Vagina (tissue), 2 donors: ENCODE measurements at regions not wholly inside any gene's neighbourhood (a gene's known extent, or its start where the extent isn't known, plus 50 kb on each side); places are given as distances from the start of the nearest gene placed in this dataset.

ENCODE experiments used
- DNase-seq, 2 donors: peaks; one replicate each; pipeline ENCODE4 v3.0.0-alpha.2; 2017; ENCODE audit errors: extremely low spot score in 2 of 2
- H3K27ac ChIP-seq: fragments of 200-600 bp; sonication (generic); one replicate; pipeline ENCODE4 v1.5.1; 2019
- H3K27me3 ChIP-seq: fragments of 200-600 bp; sonication (generic); one replicate; pipeline ENCODE4 v1.5.1; 2019
- H3K36me3 ChIP-seq, 2 donors: fragments of 200-600 bp; sonication (generic); one replicate each; pipeline ENCODE4 v1.5.1; 2017 to 2019
- H3K4me1 ChIP-seq: fragments of 200-600 bp; sonication (generic); one replicate; pipeline ENCODE4 v1.5.1; 2019
- H3K4me3 ChIP-seq, 2 donors: fragments of 200-600 bp; sonication (generic); 1 replicate in 1 of 2; 2 replicates in 1 of 2; pipeline ENCODE4 v1.5.1; 2016 to 2019
- H3K9me3 ChIP-seq: fragments of 200-600 bp; sonication (generic); one replicate; pipeline ENCODE4 v1.5.1; 2019
- CTCF ChIP-seq, 3 experiments: fragments of 450-650 bp in 2 of 3; fragments of 200-600 bp in 1 of 3; sonication (generic) in 1 of 3; IDR thresholded peaks; one replicate each; pipeline ENCODE4 v1.5.1; 2017 to 2019; ENCODE audit warnings: antibody characterized with exemption in 3 of 3, mild to moderate bottlenecking in 2 of 3, moderate library complexity in 2 of 3
- POLR2A ChIP-seq, 2 donors: fragments of 450-650 bp; IDR thresholded peaks; one replicate each; pipeline ENCODE4 v1.6.1; 2017; ENCODE audit warnings: antibody characterized with exemption in 2 of 2, mild to moderate bottlenecking in 2 of 2, moderate library complexity in 2 of 2
- POLR2AphosphoS5 ChIP-seq, 2 donors: sonication (generic); formaldehyde crosslinking; IDR thresholded peaks; one replicate each; pipeline ENCODE4 v1.9.0; 2017; ENCODE audit warnings: antibody characterized with exemption in 2 of 2, mild to moderate bottlenecking in 2 of 2, low read depth in 1 of 2; ENCODE audit not compliant: insufficient read depth in 1 of 2
- intact Hi-C: fragments of 100-400 bp; cut with DNase I; formaldehyde crosslinking; loops from one replicate; pipeline ENCODE4 v1.15.1; 2023

GRCh38 chr2:147649286-147649685 is 195.5 kb upstream of the ACVR2A start:
- intact Hi-C loops = no loop called here
- H3K9me3 ChIP-seq = no peaks in the 10 kb centered on the region
- no peaks in the 10 kb centered on the region for H3K36me3 ChIP-seq
- no peak overlapping the region for H3K27ac ChIP-seq
- H3K27me3 ChIP-seq = no peaks in the 10 kb centered on the region
- no peaks in the 10 kb centered on the region for H3K4me1 ChIP-seq
- no peak for DNase-seq
- no peak overlapping the region for H3K4me3 ChIP-seq
- TF ChIP-seq CTCF (IDR thresholded peaks at IDR 0.05) (no peak), POLR2A (IDR thresholded peaks at IDR 0.05) (no peak), POLR2AphosphoS5 (IDR thresholded peaks at IDR 0.05; ENCODE audit: insufficient read depth in 1 of 2, low read depth in 1 of 2) (no peak)

- H3K9me3 ChIP-seq = no peaks in the 10 kb centered on the region
- no peak overlapping the region for H3K27ac ChIP-seq
- intact Hi-C loops = no loop called here
- no peak for DNase-seq
- no peaks in the 10 kb centered on the region for H3K4me1 ChIP-seq
- H3K27me3 ChIP-seq = no peaks in the 10 kb centered on the region
- no peaks in the 10 kb centered on the region for H3K36me3 ChIP-seq
- H3K4me3 ChIP-seq = no peak overlapping the region
- TF ChIP-seq POLR2AphosphoS5 (IDR thresholded peaks at IDR 0.05; ENCODE audit: insufficient read depth in 1 of 2, low read depth in 1 of 2) = no peak
Observed at GRCh38 chr2:147648471-147648870, 196.4 kb upstream of the ACVR2A start.

- Histone ChIP-seq H3K27me3 (no peaks in the 10 kb centered on the region), H3K27ac (no peak overlapping the region), H3K4me3 (no peak overlapping the region), H3K4me1 (no peaks in the 10 kb centered on the region), H3K9me3 (no peaks in the 10 kb centered on the region), H3K36me3 (no peaks in the 10 kb centered on the region)
- DNase-seq = no peak
- intact Hi-C loops = no loop called here
- TF ChIP-seq POLR2A (IDR thresholded peaks at IDR 0.05) (no peak), CTCF (IDR thresholded peaks at IDR 0.05) (no peak), POLR2AphosphoS5 (IDR thresholded peaks at IDR 0.05; ENCODE audit: insufficient read depth in 1 of 2, low read depth in 1 of 2) (no peak)
Observed at GRCh38 chr2:147647816-147648215, 197.0 kb upstream of the ACVR2A start.

- no peak overlapping the region for H3K4me3 ChIP-seq
- H3K27ac ChIP-seq = no peak overlapping the region
- H3K9me3 ChIP-seq = no peaks in the 10 kb centered on the region
- H3K27me3 ChIP-seq = no peaks in the 10 kb centered on the region
- no peaks in the 10 kb centered on the region for H3K4me1 ChIP-seq
- DNase-seq = no peak
- TF ChIP-seq POLR2A (IDR thresholded peaks at IDR 0.05) (no peak), CTCF (IDR thresholded peaks at IDR 0.05) (no peak), POLR2AphosphoS5 (IDR thresholded peaks at IDR 0.05; ENCODE audit: insufficient read depth in 1 of 2, low read depth in 1 of 2) (no peak)
- H3K36me3 ChIP-seq = no peaks in the 10 kb centered on the region
- intact Hi-C loops = no loop called here
Observed at GRCh38 chr2:147646818-147647468, 197.9 kb upstream of the ACVR2A start.

- DNase-seq = no peak
- H3K4me1 ChIP-seq = no peaks in the 10 kb centered on the region
- no peak overlapping the region for H3K4me3 ChIP-seq
- intact Hi-C loops = no loop called here
- H3K36me3 ChIP-seq = no peaks in the 10 kb centered on the region
- TF ChIP-seq CTCF (IDR thresholded peaks at IDR 0.05) = no peak
- TF ChIP-seq POLR2AphosphoS5 (IDR thresholded peaks at IDR 0.05; ENCODE audit: insufficient read depth in 1 of 2, low read depth in 1 of 2) = no peak
- TF ChIP-seq POLR2A (IDR thresholded peaks at IDR 0.05) = no peak
- H3K27me3 ChIP-seq = no peaks in the 10 kb centered on the region
- H3K27ac ChIP-seq = no peak overlapping the region
- H3K9me3 ChIP-seq = no peaks in the 10 kb centered on the region
Observed at GRCh38 chr2:147644491-147644890, 200.3 kb upstream of the ACVR2A start.
